GM13977 (cell line): ENCODE measurements at regions not wholly inside any gene's neighbourhood (a gene's known extent, or its start where the extent isn't known, plus 50 kb on each side); places are given as distances from the start of the nearest gene placed in this dataset.

Experiments used
- DNase-seq: peaks from one replicate; pipeline ENCODE4 v3.0.0; 2012; ENCODE audit warnings: low spot score
- in situ Hi-C: fragments of 300-500 bp; cut with MboI; formaldehyde crosslinking; loops from one replicate; pipeline ENCODE4 v1.12.0; 2022; ENCODE audit warnings: low sequenced_read_pairs, low pct_unique_long_range_greater_than_20kb, mixed read lengths, inconsistent platforms; ENCODE audit not compliant: unreplicated experiment
- TF ChIP-seq, protein P1 (sequence below): IDR thresholded peaks from 2 replicates; pipeline ENCODE4 v1.5.1; 2012; ENCODE audit warnings: mild to moderate bottlenecking, control low read depth; ENCODE audit not compliant: insufficient read depth; ENCODE audit errors: extremely low read depth, missing control alignments

- in situ Hi-C loops = no loop called here
- TF ChIP-seq, protein P1, sequence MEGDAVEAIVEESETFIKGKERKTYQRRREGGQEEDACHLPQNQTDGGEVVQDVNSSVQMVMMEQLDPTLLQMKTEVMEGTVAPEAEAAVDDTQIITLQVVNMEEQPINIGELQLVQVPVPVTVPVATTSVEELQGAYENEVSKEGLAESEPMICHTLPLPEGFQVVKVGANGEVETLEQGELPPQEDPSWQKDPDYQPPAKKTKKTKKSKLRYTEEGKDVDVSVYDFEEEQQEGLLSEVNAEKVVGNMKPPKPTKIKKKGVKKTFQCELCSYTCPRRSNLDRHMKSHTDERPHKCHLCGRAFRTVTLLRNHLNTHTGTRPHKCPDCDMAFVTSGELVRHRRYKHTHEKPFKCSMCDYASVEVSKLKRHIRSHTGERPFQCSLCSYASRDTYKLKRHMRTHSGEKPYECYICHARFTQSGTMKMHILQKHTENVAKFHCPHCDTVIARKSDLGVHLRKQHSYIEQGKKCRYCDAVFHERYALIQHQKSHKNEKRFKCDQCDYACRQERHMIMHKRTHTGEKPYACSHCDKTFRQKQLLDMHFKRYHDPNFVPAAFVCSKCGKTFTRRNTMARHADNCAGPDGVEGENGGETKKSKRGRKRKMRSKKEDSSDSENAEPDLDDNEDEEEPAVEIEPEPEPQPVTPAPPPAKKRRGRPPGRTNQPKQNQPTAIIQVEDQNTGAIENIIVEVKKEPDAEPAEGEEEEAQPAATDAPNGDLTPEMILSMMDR = no peak
- no peak for DNase-seq
Measured at GRCh38 chr4:35125995-35126712, 1118.2 kb downstream of the ARAP2 start.

GRCh38 chr4:35138449-35138848, 1105.9 kb downstream of the ARAP2 start:
- TF ChIP-seq, protein P1 = no peak
- no peak for DNase-seq
- in situ Hi-C loops = no loop called here

- in situ Hi-C loops = no loop called here
- DNase-seq = no peak
- TF ChIP-seq, protein P1 = no peak
Measured at GRCh38 chr4:35147761-35148160, 1096.6 kb downstream of the ARAP2 start.

- DNase-seq = no peak
- TF ChIP-seq, protein P1 = peak; percentile 22
- in situ Hi-C loops = no loop called here
Measured at GRCh38 chr4:35151816-35152572, 1092.3 kb downstream of the ARAP2 start.

DNA sequence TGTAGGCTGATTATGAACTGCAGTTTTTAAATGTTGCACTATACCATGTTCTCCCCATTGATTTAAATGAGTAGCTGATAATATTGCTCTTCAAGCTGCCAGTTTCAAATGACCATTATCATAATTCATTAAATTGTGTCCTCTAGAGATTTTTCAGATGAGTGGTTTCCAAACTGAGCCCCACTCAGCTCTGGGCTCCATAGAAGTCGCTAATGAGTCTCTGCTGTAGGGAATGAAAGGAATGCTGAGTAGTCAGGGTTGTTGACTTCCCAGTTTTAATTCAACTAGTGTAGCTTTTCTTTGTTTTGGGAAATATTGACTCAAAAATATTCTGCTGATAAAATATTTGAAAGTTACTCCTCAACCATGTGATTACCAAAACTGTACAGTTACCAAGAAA, 1081.1 kb downstream of the ARAP2 start:
- in situ Hi-C loops = no loop called here
- DNase-seq = no peak
- TF ChIP-seq, protein P1 = no peak

GRCh38 chr4:35164063-35164462, 1080.3 kb downstream of the ARAP2 start:
- in situ Hi-C loops = no loop called here
- TF ChIP-seq, protein P1 = no peak
- no peak for DNase-seq
